Smooth muscle cell (in vitro differentiated cells): ENCODE measurements at regions not wholly inside any gene's neighbourhood (a gene's known extent, or its start where the extent isn't known, plus 50 kb on each side); places are given as distances from the start of the nearest gene placed in this dataset.

Experiments used
- DNase-seq: peaks from one replicate; lab custom pipeline; 2025; ENCODE audit not compliant: unreplicated experiment; lab: John Stamatoyannopoulos, UW
- H2AFZ ChIP-seq: fragments of 200-600 bp; sonication (generic); 2 replicates; pipeline ENCODE4 v1.6.0; 2016; ENCODE audit warnings: antibody characterized with exemption, low read depth, mild to moderate bottlenecking
- H3F3A ChIP-seq: fragments of 200-600 bp; sonication (generic); 2 replicates; pipeline ENCODE4 v1.6.0; 2017; ENCODE audit warnings: antibody characterized with exemption, low read depth
- H3K27ac ChIP-seq: fragments of 200-600 bp; sonication (generic); 2 replicates; pipeline ENCODE4 v1.5.1; 2016; ENCODE audit warnings: low read depth, mild to moderate bottlenecking
- H3K27me3 ChIP-seq: fragments of 200-600 bp; sonication (generic); 2 replicates; pipeline ENCODE4 v1.6.1; 2016; ENCODE audit warnings: low read depth, mild to moderate bottlenecking
- H3K36me3 ChIP-seq: fragments of 200-600 bp; sonication (generic); 2 replicates; pipeline ENCODE4 v1.5.1; 2016; ENCODE audit warnings: low read depth
- H3K4me1 ChIP-seq: fragments of 200-600 bp; sonication (generic); 2 replicates; pipeline ENCODE4 v1.5.1; 2016; ENCODE audit warnings: low read depth
- H3K4me2 ChIP-seq: fragments of 200-600 bp; sonication (generic); 2 replicates; pipeline ENCODE4 v1.6.0; 2016; ENCODE audit warnings: mild to moderate bottlenecking
- H3K4me3 ChIP-seq: fragments of 200-600 bp; sonication (generic); 2 replicates; pipeline ENCODE4 v1.5.1; 2016; ENCODE audit warnings: mild to moderate bottlenecking
- H3K79me2 ChIP-seq: fragments of 200-600 bp; sonication (generic); 2 replicates; pipeline ENCODE4 v1.6.0; 2016; ENCODE audit warnings: low read depth, mild to moderate bottlenecking
- H3K9ac ChIP-seq: fragments of 200-600 bp; sonication (generic); 2 replicates; pipeline ENCODE4 v1.6.0; 2016; ENCODE audit warnings: low read depth
- H3K9me3 ChIP-seq: fragments of 200-600 bp; sonication (generic); replicated peaks from 2 replicates; pipeline ENCODE4 v1.5.1; 2016; ENCODE audit warnings: low read depth
- H4K20me1 ChIP-seq: fragments of 200-600 bp; sonication (generic); 2 replicates; pipeline ENCODE4 v1.6.0; 2016; ENCODE audit warnings: low read depth
- CTCF ChIP-seq: fragments of 200-600 bp; sonication (generic); IDR thresholded peaks from 2 replicates; pipeline ENCODE4 v1.5.1; 2017; ENCODE audit warnings: borderline replicate concordance, mild to moderate bottlenecking, antibody characterized with exemption; ENCODE audit not compliant: insufficient read depth, poor library complexity, severe bottlenecking
- WGBS: methylation state at CpG from one replicate; pipeline ENCODE4 v1.1.7; 2016; ENCODE audit warnings: low lambda C conversion rate; 5-methylcytosine and 5-hydroxymethylcytosine counted together

- Histone ChIP-seq H3K4me1 (no peaks in the 10 kb centered on the region), H3K4me3 (no peak overlapping the region), H3F3A (no peaks in the 10 kb centered on the region), H3K27ac (peak overlapping the region; percentile 48), H3K79me2 (no peaks in the 10 kb centered on the region), H3K36me3 (no peaks in the 10 kb centered on the region), H2AFZ (no peak overlapping the region), H3K27me3 (no peaks in the 10 kb centered on the region), H3K9me3 (no peaks in the 10 kb centered on the region), H3K9ac (no peak overlapping the region), H4K20me1 (no peaks in the 10 kb centered on the region), H3K4me2 (peak overlapping the region; percentile 11)
- no peak for DNase-seq
- no peak for TF ChIP-seq CTCF
Observed at GRCh38 chr18:29188760-29189159, 1011.8 kb upstream of the CDH2 start.

GRCh38 chr18:29185801-29186200 is 1008.9 kb upstream of the CDH2 start:
- 81% methylated on average over 1 of the region's 1 CpG for WGBS
- Histone ChIP-seq H3K4me2 (no peak overlapping the region), H3K9ac (no peak overlapping the region), H3F3A (peaks cover 8% of the 10 kb centered on the region), H4K20me1 (no peaks in the 10 kb centered on the region), H3K4me1 (peaks cover 5% of the 10 kb centered on the region), H3K4me3 (no peak overlapping the region), H3K27ac (no peak overlapping the region), H3K36me3 (no peaks in the 10 kb centered on the region), H3K79me2 (no peaks in the 10 kb centered on the region), H3K9me3 (no peaks in the 10 kb centered on the region), H3K27me3 (no peaks in the 10 kb centered on the region), H2AFZ (no peak overlapping the region)
- no peak for TF ChIP-seq CTCF
- no peak for DNase-seq

- H4K20me1 ChIP-seq, result no peaks in the 10 kb centered on the region
- no peaks in the 10 kb centered on the region for H3K36me3 ChIP-seq
- peaks cover 10% of the 10 kb centered on the region for H3K4me1 ChIP-seq
- WGBS, result 23% methylated on average over 7 of the region's 7 CpGs
- peaks cover 17% of the 10 kb centered on the region for H3F3A ChIP-seq
- H3K9ac ChIP-seq, result no peak overlapping the region
- no peaks in the 10 kb centered on the region for H3K27me3 ChIP-seq
- TF ChIP-seq CTCF, result no peak
- H3K27ac ChIP-seq, result peak overlapping the region; percentile 14
- no peaks in the 10 kb centered on the region for H3K79me2 ChIP-seq
- no peak overlapping the region for H2AFZ ChIP-seq
- no peak for DNase-seq
- no peak overlapping the region for H3K4me3 ChIP-seq
- H3K9me3 ChIP-seq, result no peaks in the 10 kb centered on the region
- H3K4me2 ChIP-seq, result peak overlapping the region; percentile 5
Observed at GRCh38 chr18:29184654-29185053, 1007.7 kb upstream of the CDH2 start.

GRCh38 chr18:29181151-29181901 is 1004.4 kb upstream of the CDH2 start:
- H3K4me2 ChIP-seq, result peak overlapping the region; percentile 74
- no peak for TF ChIP-seq CTCF
- WGBS, result 38% methylated on average over 3 of the region's 3 CpGs
- H2AFZ ChIP-seq, result peak overlapping the region; percentile 34
- H4K20me1 ChIP-seq, result no peaks in the 10 kb centered on the region
- peaks cover 17% of the 10 kb centered on the region for H3F3A ChIP-seq
- H3K9ac ChIP-seq, result peak overlapping the region; percentile 68
- H3K4me3 ChIP-seq, result no peak overlapping the region
- H3K9me3 ChIP-seq, result no peaks in the 10 kb centered on the region
- DNase-seq, result no peak
- no peaks in the 10 kb centered on the region for H3K27me3 ChIP-seq
- no peaks in the 10 kb centered on the region for H3K36me3 ChIP-seq
- no peaks in the 10 kb centered on the region for H3K79me2 ChIP-seq
- H3K4me1 ChIP-seq, result peaks cover 10% of the 10 kb centered on the region
- peak overlapping the region; percentile 96 for H3K27ac ChIP-seq
